GM12865 (cell line): ENCODE measurements at regions not wholly inside any gene's neighbourhood (a gene's known extent, or its start where the extent isn't known, plus 50 kb on each side); places are given as distances from the start of the nearest gene placed in this dataset.

Experiments
- DNase-seq: peaks from one replicate; pipeline ENCODE4 v3.0.0; 2010; ENCODE audit warnings: low read depth
- H3K4me3 ChIP-seq: 2 replicates; pipeline ENCODE4 v1.5.1; 2011; ENCODE audit warnings: mild to moderate bottlenecking, low read depth, low read length, control low read depth
- CTCF ChIP-seq: IDR thresholded peaks from 2 replicates; pipeline ENCODE4 v1.5.1; 2011; ENCODE audit warnings: low read length, control low read depth, low read depth, inconsistent platforms; ENCODE audit not compliant: insufficient read depth; ENCODE audit errors: missing control alignments

DNA sequence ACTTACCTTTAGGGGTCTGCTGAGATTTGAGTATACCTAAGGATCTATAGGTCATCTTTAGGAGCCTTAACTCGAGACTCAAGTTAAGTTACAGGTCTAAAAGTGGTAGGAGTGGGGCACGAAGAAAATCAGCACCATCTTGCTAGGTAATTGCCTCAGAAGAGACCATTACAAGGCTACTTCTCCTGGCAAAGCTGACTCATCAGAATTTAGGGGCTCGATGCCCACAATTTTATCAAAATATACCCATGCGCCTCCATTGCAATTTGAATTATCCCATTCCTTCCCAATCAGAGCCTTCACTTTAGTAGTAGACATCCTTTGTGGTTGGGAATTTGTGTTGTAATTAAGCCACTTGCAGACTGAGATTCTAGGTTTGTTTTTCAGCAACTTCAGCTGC lies 1994.3 kb downstream of the MRPL39 start:
- TF ChIP-seq CTCF: no peak
- no peak overlapping the region for H3K4me3 ChIP-seq
- no peak for DNase-seq

GRCh38 chr21:23612210-23612609 lies 1995.1 kb downstream of the MRPL39 start:
- TF ChIP-seq CTCF: no peak
- DNase-seq: no peak
- H3K4me3 ChIP-seq: no peak overlapping the region

- H3K4me3 ChIP-seq: no peak overlapping the region
- no peak for TF ChIP-seq CTCF
- no peak for DNase-seq
Observed at GRCh38 chr21:23607782-23608431, 1999.4 kb downstream of the MRPL39 start.

- no peak for TF ChIP-seq CTCF
- no peak overlapping the region for H3K4me3 ChIP-seq
- DNase-seq: no peak
Observed at GRCh38 chr21:23601549-23601948, 2005.7 kb downstream of the MRPL39 start.

GRCh38 chr21:23593582-23593981 lies 2013.7 kb downstream of the MRPL39 start:
- TF ChIP-seq CTCF: no peak
- DNase-seq: no peak
- H3K4me3 ChIP-seq: no peak overlapping the region

DNA sequence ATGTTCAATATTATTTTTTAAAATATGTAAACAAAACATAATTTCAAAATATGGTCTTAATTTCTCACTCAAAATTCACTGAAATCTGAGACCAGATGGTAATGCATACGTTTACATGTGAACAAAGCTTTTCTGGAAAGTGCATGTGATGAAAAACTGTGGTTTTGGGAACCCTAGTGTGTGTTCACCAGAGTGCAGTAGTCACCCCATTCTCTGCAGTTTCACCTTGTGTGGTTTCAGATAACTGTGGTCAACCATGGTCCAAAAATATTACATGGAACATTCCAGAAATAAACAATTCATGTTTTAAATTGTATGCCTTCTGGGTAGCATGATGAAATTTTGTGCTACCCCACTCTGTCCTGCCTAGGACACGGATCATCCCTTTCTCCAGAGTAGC lies 2021.9 kb downstream of the MRPL39 start:
- H3K4me3 ChIP-seq: no peak overlapping the region
- no peak for TF ChIP-seq CTCF
- DNase-seq: no peak

DNA sequence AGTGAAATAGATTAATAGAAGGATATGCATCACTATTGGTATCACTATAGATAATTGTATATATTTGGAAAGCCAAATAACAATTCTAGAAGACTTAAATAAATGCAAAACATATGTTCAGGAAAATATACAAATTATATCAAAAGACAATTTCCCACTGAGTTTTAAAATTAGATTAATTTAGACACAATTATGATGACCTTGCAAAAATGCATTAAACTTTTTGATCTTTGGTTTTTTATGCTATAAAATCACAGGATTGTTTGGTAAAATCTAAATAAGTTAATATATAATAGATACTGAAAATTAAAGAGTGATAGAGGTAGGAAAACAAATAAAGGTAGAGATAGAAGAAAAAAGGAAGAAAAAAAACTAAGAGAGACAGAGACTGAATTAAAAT lies 2027.7 kb downstream of the MRPL39 start:
- H3K4me3 ChIP-seq: no peak overlapping the region
- no peak for TF ChIP-seq CTCF
- DNase-seq: no peak
